ENCODE measurements at regions not wholly inside any gene's neighbourhood (a gene's known extent, or its start where the extent isn't known, plus 50 kb on each side); places are given as distances from the start of the nearest gene placed in this dataset.

DNA sequence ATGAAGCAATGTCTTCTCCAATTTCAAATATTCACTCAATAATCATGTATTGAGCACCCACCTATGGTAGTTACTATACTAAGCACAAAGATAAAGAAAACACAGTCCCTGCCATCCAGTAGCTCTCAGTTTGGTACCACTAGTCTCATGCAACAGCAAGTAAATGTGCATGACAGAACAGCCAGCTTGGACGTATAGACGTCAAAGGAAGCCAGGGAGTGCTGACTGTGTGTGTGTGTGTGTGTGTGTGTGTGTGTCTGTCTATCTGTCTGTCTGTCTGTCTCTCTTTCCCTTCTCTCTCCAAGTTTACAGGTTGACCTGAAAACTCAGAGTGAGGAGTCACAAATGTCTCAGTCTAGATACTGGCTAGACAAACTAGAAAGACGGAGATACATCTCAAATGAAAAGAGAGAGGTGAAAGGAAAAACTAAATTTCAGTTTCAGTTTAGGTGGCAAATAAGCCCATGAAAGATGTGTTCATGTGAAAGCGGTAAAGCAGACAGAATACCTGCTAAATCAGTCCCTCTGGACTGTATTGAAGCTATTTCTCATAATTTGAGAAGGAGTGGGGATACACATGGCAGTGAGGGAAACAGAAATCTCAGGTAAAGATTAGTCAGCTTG, 141.1 kb upstream of the PTPRG start:
- no peak for DNase-seq (ENCODE audit: low spot score)
- Histone ChIP-seq H3K36me3 (ENCODE audit: control insufficient read depth in 4 of 4, insufficient read depth in 3 of 4, low read depth in 1 of 4, low read length in 3 of 4) (no peaks in the 10 kb centered on the region), H3K4me1 (ENCODE audit: control insufficient read depth in 4 of 4, insufficient read depth in 4 of 4, low read length in 3 of 4) (no peaks in the 10 kb centered on the region), H3K9me3 (ENCODE audit: control insufficient read depth in 4 of 4, low read length in 3 of 4) (no peaks in the 10 kb centered on the region), H3K27ac (ENCODE audit: low read depth in 1 of 2, low read length in 2 of 2) (no peak overlapping the region), H3K27me3 (ENCODE audit: control insufficient read depth in 4 of 4, insufficient read depth in 4 of 4, low read length in 3 of 4) (no peaks in the 10 kb centered on the region), H3K9ac (ENCODE audit: low read depth in 1 of 2, low read length in 2 of 2) (no peak overlapping the region), H3K4me3 (ENCODE audit: low read depth in 1 of 3, low read length in 3 of 3) (no peak overlapping the region)
- TF ChIP-seq JUND (IDR thresholded peaks at IDR 0.05) (no peak), EGR1 (IDR thresholded peaks at IDR 0.05; ENCODE audit: low read depth in 2 of 2) (no peak)
- 83% methylated on average over 4 of the region's 4 CpGs for WGBS

DNA sequence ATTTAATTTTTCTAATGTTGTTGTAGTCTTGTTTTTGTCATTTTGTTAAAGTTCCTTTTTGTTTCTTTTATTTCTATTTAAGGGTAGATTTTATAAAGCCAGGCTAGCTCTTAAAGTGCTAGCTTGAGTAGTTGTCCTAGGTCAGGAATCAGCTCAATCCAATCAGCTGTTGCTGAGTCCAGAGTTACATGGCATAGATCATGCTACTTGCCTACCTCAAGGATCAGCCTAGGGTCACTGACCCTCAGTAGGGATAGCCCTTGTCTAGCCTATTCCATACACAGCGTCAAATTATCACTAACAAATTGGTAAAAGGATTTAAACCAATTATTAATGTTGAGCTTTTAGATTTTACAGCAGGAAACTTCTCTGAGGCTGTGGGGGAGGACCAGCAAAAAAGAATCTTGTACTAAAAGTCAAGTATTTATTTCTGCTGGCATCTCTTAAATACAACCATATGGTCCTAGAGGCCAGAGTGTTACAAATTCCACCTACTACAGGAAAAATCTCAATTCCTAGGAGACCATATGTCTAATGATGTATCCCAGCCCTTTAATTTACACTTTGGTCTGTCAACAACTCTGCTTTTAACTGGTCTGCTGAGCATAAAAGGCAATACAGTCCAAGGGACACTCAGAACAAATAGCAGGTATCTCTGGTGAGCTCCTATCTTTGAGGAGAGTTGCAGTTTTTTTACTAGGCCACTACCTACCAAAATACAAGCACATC, 138.3 kb upstream of the PTPRG start:
- H3K4me3 ChIP-seq (ENCODE audit: low read depth in 1 of 3, low read length in 3 of 3) = no peak overlapping the region
- H3K9me3 ChIP-seq (ENCODE audit: control insufficient read depth in 4 of 4, low read length in 3 of 4) = no peaks in the 10 kb centered on the region
- no peak for DNase-seq (ENCODE audit: low spot score)
- 63% methylated on average over 1 of the region's 1 CpG for WGBS
- no peak overlapping the region for H3K9ac ChIP-seq (ENCODE audit: low read depth in 1 of 2, low read length in 2 of 2)
- peak; percentile 28 to 55 for TF ChIP-seq HNF4A (conservative IDR thresholded peaks at IDR 0.05)
- TF ChIP-seq SP1 (IDR thresholded peaks at IDR 0.05) = peak; percentile 26
- no peak for TF ChIP-seq TAF1 (conservative IDR thresholded peaks at IDR 0.05)
- TF ChIP-seq EGR1 (IDR thresholded peaks at IDR 0.05; ENCODE audit: low read depth in 2 of 2) = no peak
- TF ChIP-seq, protein P1, sequence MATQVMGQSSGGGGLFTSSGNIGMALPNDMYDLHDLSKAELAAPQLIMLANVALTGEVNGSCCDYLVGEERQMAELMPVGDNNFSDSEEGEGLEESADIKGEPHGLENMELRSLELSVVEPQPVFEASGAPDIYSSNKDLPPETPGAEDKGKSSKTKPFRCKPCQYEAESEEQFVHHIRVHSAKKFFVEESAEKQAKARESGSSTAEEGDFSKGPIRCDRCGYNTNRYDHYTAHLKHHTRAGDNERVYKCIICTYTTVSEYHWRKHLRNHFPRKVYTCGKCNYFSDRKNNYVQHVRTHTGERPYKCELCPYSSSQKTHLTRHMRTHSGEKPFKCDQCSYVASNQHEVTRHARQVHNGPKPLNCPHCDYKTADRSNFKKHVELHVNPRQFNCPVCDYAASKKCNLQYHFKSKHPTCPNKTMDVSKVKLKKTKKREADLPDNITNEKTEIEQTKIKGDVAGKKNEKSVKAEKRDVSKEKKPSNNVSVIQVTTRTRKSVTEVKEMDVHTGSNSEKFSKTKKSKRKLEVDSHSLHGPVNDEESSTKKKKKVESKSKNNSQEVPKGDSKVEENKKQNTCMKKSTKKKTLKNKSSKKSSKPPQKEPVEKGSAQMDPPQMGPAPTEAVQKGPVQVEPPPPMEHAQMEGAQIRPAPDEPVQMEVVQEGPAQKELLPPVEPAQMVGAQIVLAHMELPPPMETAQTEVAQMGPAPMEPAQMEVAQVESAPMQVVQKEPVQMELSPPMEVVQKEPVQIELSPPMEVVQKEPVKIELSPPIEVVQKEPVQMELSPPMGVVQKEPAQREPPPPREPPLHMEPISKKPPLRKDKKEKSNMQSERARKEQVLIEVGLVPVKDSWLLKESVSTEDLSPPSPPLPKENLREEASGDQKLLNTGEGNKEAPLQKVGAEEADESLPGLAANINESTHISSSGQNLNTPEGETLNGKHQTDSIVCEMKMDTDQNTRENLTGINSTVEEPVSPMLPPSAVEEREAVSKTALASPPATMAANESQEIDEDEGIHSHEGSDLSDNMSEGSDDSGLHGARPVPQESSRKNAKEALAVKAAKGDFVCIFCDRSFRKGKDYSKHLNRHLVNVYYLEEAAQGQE (IDR thresholded peaks at IDR 0.05) = no peak
- no peaks in the 10 kb centered on the region for H3K36me3 ChIP-seq (ENCODE audit: control insufficient read depth in 4 of 4, insufficient read depth in 3 of 4, low read depth in 1 of 4, low read length in 3 of 4)
- no peak overlapping the region for H3K27ac ChIP-seq (ENCODE audit: low read depth in 1 of 2, low read length in 2 of 2)
- no peaks in the 10 kb centered on the region for H3K4me1 ChIP-seq (ENCODE audit: control insufficient read depth in 4 of 4, insufficient read depth in 4 of 4, low read length in 3 of 4)
- H3K27me3 ChIP-seq (ENCODE audit: control insufficient read depth in 4 of 4, insufficient read depth in 4 of 4, low read length in 3 of 4) = no peaks in the 10 kb centered on the region

DNA sequence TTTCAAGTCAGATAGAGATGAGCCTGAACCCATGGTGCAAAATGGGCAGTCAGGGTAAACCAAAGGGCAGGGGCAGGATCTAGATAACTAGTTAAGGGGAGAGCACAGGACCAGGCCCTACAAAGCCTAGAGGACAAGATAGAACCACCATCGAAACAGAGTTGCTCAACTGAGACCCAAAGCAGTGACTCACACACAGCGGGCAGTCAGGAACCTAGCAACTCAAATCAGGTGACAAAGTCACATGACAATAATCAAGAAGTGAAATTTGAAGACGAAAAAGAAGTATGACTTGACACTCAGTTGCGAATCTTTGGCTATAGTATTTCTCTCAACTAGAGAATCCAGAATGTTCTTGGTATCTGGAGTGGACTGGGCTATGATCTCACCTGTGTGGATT, 136.0 kb upstream of the PTPRG start:
- H3K4me1 ChIP-seq (ENCODE audit: control insufficient read depth in 4 of 4, insufficient read depth in 4 of 4, low read length in 3 of 4) = no peaks in the 10 kb centered on the region
- WGBS = 96% methylated on average over 4 of the region's 4 CpGs
- no peak overlapping the region for H3K4me3 ChIP-seq (ENCODE audit: low read depth in 1 of 3, low read length in 3 of 3)
- no peak for DNase-seq (ENCODE audit: low spot score)
- TF ChIP-seq EGR1 (IDR thresholded peaks at IDR 0.05; ENCODE audit: low read depth in 2 of 2) = no peak
- TF ChIP-seq, protein P2, sequence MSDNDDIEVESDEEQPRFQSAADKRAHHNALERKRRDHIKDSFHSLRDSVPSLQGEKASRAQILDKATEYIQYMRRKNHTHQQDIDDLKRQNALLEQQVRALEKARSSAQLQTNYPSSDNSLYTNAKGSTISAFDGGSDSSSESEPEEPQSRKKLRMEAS (IDR thresholded peaks at IDR 0.05) = no peak
- TF ChIP-seq NR2F2 (IDR thresholded peaks at IDR 0.05) = no peak
- no peak for TF ChIP-seq YY1 (IDR thresholded peaks at IDR 0.05)
- TF ChIP-seq RXRA (IDR thresholded peaks at IDR 0.05) = no peak
- TF ChIP-seq JUND (IDR thresholded peaks at IDR 0.05) = no peak
- no peak for TF ChIP-seq FOXA1 (IDR thresholded peaks at IDR 0.05)
- TF ChIP-seq HNF4G (IDR thresholded peaks at IDR 0.05) = no peak
- TF ChIP-seq, protein P1 (IDR thresholded peaks at IDR 0.05) = no peak
- no peak for TF ChIP-seq SP1 (IDR thresholded peaks at IDR 0.05)
- no peak for TF ChIP-seq GABPA (IDR thresholded peaks at IDR 0.05 in 1 of 2, conservative IDR thresholded peaks at IDR 0.05 in 1 of 2)
- TF ChIP-seq FOXA2 (IDR thresholded peaks at IDR 0.05) = no peak
- H3K9me3 ChIP-seq (ENCODE audit: control insufficient read depth in 4 of 4, low read length in 3 of 4) = no peaks in the 10 kb centered on the region
- no peak overlapping the region for H3K27ac ChIP-seq (ENCODE audit: low read depth in 1 of 2, low read length in 2 of 2)
- H3K36me3 ChIP-seq (ENCODE audit: control insufficient read depth in 4 of 4, insufficient read depth in 3 of 4, low read depth in 1 of 4, low read length in 3 of 4) = no peaks in the 10 kb centered on the region
- H3K27me3 ChIP-seq (ENCODE audit: control insufficient read depth in 4 of 4, insufficient read depth in 4 of 4, low read length in 3 of 4) = no peaks in the 10 kb centered on the region
- no peak overlapping the region for H3K9ac ChIP-seq (ENCODE audit: low read depth in 1 of 2, low read length in 2 of 2)

Measured in liver (tissue), 7 donors.